ENCODE measurements at regions not wholly inside any gene's neighbourhood (a gene's known extent, or its start where the extent isn't known, plus 50 kb on each side); places are given as distances from the start of the nearest gene placed in this dataset.

DNA sequence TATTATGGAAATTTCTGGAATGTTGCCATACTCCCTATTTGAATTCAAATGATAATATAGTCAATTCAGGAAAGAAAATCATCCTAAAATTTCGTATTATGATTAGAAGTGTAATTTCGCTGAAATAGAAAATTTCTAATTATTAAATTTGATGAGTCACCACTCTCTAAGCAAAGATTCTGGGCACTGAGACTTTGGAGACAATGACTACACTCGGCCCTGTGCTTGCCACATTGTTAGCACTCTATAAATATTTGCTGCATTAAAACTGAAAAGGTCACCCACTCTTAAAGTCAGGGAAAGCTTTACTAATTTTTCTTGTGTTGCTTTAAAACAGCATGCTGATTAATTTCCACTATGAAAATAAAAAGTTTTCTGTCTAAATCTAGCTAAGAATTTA is 240.3 kb downstream of the TLE4 start (continued):
- TF ChIP-seq, protein P1, sequence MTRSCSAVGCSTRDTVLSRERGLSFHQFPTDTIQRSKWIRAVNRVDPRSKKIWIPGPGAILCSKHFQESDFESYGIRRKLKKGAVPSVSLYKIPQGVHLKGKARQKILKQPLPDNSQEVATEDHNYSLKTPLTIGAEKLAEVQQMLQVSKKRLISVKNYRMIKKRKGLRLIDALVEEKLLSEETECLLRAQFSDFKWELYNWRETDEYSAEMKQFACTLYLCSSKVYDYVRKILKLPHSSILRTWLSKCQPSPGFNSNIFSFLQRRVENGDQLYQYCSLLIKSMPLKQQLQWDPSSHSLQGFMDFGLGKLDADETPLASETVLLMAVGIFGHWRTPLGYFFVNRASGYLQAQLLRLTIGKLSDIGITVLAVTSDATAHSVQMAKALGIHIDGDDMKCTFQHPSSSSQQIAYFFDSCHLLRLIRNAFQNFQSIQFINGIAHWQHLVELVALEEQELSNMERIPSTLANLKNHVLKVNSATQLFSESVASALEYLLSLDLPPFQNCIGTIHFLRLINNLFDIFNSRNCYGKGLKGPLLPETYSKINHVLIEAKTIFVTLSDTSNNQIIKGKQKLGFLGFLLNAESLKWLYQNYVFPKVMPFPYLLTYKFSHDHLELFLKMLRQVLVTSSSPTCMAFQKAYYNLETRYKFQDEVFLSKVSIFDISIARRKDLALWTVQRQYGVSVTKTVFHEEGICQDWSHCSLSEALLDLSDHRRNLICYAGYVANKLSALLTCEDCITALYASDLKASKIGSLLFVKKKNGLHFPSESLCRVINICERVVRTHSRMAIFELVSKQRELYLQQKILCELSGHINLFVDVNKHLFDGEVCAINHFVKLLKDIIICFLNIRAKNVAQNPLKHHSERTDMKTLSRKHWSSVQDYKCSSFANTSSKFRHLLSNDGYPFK (CRISPR knock-in tag; IDR thresholded peaks at IDR 0.05; ENCODE audit: borderline replicate concordance), result no peak
- no peak for TF ChIP-seq FOXJ3 (CRISPR knock-in tag; IDR thresholded peaks at IDR 0.05; ENCODE audit: borderline replicate concordance)
- no peak for TF ChIP-seq ESRRA (CRISPR knock-in tag; IDR thresholded peaks at IDR 0.05; ENCODE audit: low read depth)
- TF ChIP-seq CENPBD1 (CRISPR knock-in tag; IDR thresholded peaks at IDR 0.05; ENCODE audit: borderline replicate concordance, low read depth), result no peak
- TF ChIP-seq ZBTB20 (CRISPR knock-in tag; IDR thresholded peaks at IDR 0.05; ENCODE audit: borderline replicate concordance, low read depth), result no peak

DNA sequence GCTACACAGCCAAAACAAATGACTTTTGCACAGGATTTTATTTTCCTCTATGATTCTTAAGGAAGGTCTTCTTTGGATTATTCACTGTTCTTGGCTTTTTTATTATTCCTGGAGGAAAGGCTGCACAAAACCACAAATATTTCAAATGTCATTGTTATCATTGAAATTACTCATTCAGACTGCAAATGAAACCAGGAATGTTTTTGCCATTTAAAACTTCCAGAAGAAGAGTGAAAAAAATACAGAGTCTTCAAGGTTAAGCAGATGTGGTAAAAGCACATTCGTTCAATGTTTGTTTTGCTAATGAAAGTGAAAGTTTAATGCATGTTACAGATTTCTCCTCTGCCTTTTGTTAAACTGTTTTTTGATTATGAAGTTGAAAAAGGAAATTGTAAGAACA is 238.2 kb downstream of the TLE4 start:
- FAIRE-seq (no peak), ATAC-seq (no peak), DNase-seq (ENCODE audit: low spot score) (no peak)
- Histone ChIP-seq H3K4me2 (ENCODE audit: low read depth, low read length) (0 out of 2 replicates have a peak overlapping the region, but pooled peaks have one; percentile 7), H3K4me3 (replicated peaks in 1 of 3; ENCODE audit: insufficient read depth in 1 of 3, low read depth in 2 of 3, low read length in 3 of 3) (no peak overlapping the region), H3K27me3 (ENCODE audit: control insufficient read depth in 1 of 2, insufficient read depth in 2 of 2, low read length in 2 of 2) (no peaks in the 10 kb centered on the region), H4K20me1 (ENCODE audit: insufficient read depth, low read length) (no peaks in the 10 kb centered on the region), H3K9ac (ENCODE audit: insufficient read depth, low read depth, low read length) (no peak overlapping the region), H3K27ac (ENCODE audit: extremely low read length, insufficient read depth, low read length) (no peak overlapping the region), H3K9me3 (ENCODE audit: low read length) (no peaks in the 10 kb centered on the region; the same call in 1 of the 2 replicates), H3K79me2 (ENCODE audit: insufficient read depth, low read length) (no peaks in the 10 kb centered on the region), H2AFZ (ENCODE audit: low read length) (no peak overlapping the region), H3K4me1 (ENCODE audit: insufficient read depth, low read length) (peaks cover 13% of the 10 kb centered on the region; the same call in 1 of the 2 replicates), H3K36me3 (replicated peaks in 1 of 2; ENCODE audit: control insufficient read depth in 1 of 2, insufficient read depth in 2 of 2, low read length in 2 of 2) (no peaks in the 10 kb centered on the region)
- TF ChIP-seq ZHX2 (IDR thresholded peaks at IDR 0.05; ENCODE audit: low read depth) (no peak), ZHX2 (CRISPR knock-in tag; IDR thresholded peaks at IDR 0.05; ENCODE audit: borderline replicate concordance) (no peak), XRCC5 (optimal IDR thresholded peaks at IDR 0.05; ENCODE audit: low read length) (no peak)
- POLR2A ChIA-PET, result no interaction called here
- BruUV-seq (replicated peaks), result no TSS peak
- 0% methylated on average over 1 of the region's 1 CpG for WGBS (ENCODE audit: low lambda C conversion rate)
- intact Hi-C loops (cut with micrococcal nuclease; ENCODE audit: unreplicated experiment) (no loop called here), in situ Hi-C loops (cut with HindIII; ENCODE audit: extremely low pct_ligation_motif_present, low pct_unique_long_range_greater_than_20kb) (no loop called here)
- CTCF ChIA-PET (ENCODE audit: low intra/inter-chr PET ratio, low total read pairs), result no interaction called here
